Astrocyte of the spinal cord (primary cell): ENCODE measurements at regions not wholly inside any gene's neighbourhood (a gene's known extent, or its start where the extent isn't known, plus 50 kb on each side); places are given as distances from the start of the nearest gene placed in this dataset.

Source experiments
- DNase-seq: peaks from one replicate; pipeline ENCODE4 v3.0.0; 2011; ENCODE audit warnings: low read depth, low spot score
- H3K4me3 ChIP-seq: 2 replicates; pipeline ENCODE4 v1.5.1; 2011; ENCODE audit warnings: low read depth, mild to moderate bottlenecking, low read length, moderate library complexity
- CTCF ChIP-seq: IDR thresholded peaks from 2 replicates; pipeline ENCODE4 v1.5.1; 2012; ENCODE audit warnings: low read depth, mild to moderate bottlenecking, low read length, inconsistent platforms
- in situ Hi-C: cut with HindIII; loops from 2 replicates; pipeline ENCODE4 v1.10.0; 2017; ENCODE audit warnings: low sequenced_read_pairs

- in situ Hi-C loops = no loop called here
- no peak for DNase-seq
- H3K4me3 ChIP-seq = no peak overlapping the region
- no peak for TF ChIP-seq CTCF
Observed at GRCh38 chr1:228811712-228812305, 76.5 kb downstream of the RHOU start.

GRCh38 chr1:228812961-228813360, 77.7 kb downstream of the RHOU start:
- no peak for TF ChIP-seq CTCF
- in situ Hi-C loops = no loop called here

GRCh38 chr1:228814176-228814575, 78.9 kb downstream of the RHOU start:
- in situ Hi-C loops = no loop called here
- no peak for DNase-seq
- TF ChIP-seq CTCF = no peak
- H3K4me3 ChIP-seq = no peak overlapping the region

More at GRCh38 chr1:228812961-228813360, 77.7 kb downstream of the RHOU start:
- no peak for DNase-seq
- H3K4me3 ChIP-seq = no peak overlapping the region

GRCh38 chr1:228818296-228818695, 83.0 kb downstream of the RHOU start:
- no peak for DNase-seq
- H3K4me3 ChIP-seq = no peak overlapping the region
- TF ChIP-seq CTCF = no peak
- in situ Hi-C loops = no loop called here

GRCh38 chr1:228818928-228819630, 83.8 kb downstream of the RHOU start:
- in situ Hi-C loops = no loop called here
- no peak for TF ChIP-seq CTCF
- no peak for DNase-seq
- H3K4me3 ChIP-seq = no peak overlapping the region

- in situ Hi-C loops = no loop called here
- no peak for DNase-seq
- no peak overlapping the region for H3K4me3 ChIP-seq
- no peak for TF ChIP-seq CTCF
Observed at GRCh38 chr1:228821252-228821651, 86.0 kb downstream of the RHOU start.
